ENCODE measurements at regions not wholly inside any gene's neighbourhood (a gene's known extent, or its start where the extent isn't known, plus 50 kb on each side); places are given as distances from the start of the nearest gene placed in this dataset.
"Not testable (repeated sequence)": the region's sequence is repeated elsewhere in the genome, so short reads cannot be mapped to it uniquely, and the experiment has no call there.

DNA sequence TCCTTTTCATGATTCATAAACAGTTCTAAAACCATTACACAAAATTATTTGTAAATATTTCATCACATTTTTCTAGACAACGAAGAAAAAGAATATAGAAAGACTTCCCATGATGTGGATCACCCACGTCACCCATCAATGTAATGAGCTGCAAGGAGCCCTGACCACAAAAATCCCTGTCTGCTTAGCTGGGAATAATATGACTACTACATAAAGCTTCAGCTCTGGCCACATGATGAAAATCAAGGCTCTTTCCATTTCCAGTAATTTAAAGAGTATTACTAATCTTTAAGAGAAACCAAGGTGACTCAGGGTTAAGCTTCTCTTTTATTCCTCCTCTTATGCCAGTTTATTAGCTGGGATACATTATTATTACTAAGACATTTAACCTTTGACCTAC lies 180.8 kb upstream of the CACNA2D1 start:
- DNase-seq, result no peak

- DNase-seq, result no peak
These were observed 180.2 kb upstream of the CACNA2D1 start for GRCh38 chr7:82623812-82624211.

GRCh38 chr7:82617156-82617555 lies 173.6 kb upstream of the CACNA2D1 start:
- DNase-seq, result no peak

GRCh38 chr7:82616059-82616728 lies 172.6 kb upstream of the CACNA2D1 start:
- DNase-seq, result peak; percentile 40

DNA sequence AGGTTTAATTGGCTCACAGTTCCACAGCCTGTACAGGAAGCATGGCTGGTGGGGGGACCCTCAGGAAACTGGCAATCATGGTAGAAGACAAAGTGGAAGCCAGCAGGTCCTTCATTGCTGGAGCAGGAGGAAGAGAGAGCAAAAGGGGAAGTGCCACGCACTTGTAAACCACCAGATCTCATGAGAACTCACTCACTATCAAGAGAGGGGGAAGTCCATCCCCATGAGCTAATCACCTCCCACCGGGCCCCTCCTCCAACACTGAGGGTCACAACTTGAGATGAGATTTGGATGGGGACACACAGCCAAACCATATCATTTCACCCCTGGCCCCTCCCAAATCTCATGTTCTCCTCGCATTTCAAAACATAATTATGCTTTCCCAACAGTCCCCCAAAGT lies 171.9 kb upstream of the CACNA2D1 start:
- DNase-seq, result no peak

DNA sequence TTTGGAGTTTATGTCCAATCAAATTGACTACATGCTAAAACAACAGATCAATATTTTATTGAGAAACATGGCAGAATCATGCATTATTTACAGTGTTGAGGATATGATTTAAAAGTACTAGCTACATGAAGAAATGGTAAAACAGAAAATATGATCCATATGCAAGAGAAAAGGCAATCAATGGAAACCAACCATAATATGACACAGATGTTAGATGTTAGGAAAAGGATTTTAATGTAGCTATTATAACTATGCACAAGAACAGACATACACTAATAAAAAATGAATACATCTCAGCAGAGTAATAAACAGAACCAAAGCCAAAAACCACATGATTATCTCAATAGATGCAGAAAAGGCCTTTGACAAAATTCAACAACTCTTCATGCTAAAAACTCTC lies 166.2 kb upstream of the CACNA2D1 start:
- no peak for DNase-seq

DNA sequence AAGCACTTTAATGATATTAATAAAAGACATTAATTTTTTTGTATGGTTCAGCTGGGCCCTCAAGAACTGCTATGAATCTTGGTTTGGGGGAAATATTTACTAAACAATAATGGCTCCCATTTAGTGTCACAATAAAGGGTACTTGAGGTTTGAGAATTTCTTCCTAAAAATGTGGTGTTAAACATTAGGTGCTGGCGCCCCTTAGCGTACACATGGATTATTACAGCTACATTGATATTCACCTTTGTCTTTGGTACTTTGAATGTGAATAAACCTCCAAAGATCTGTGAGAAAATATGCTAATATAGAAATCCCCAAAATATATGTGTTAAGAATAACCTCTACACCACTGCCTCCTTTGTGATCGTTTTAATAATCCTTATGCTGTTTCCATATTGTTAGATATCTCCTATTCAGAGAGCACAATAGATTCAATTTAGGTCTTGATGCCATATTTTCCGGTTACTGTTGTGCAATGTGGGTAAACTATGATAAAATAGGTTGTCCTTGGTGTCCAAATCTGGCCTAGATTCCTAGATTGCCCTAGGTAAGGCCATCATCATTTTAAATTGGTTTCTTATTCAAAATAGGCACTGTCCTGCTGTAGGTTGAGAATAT lies 161.8 kb upstream of the CACNA2D1 start:
- DNase-seq, result peak; percentile 81

GRCh38 chr7:82602066-82602465 lies 158.5 kb upstream of the CACNA2D1 start:
- no peak for DNase-seq

DNA sequence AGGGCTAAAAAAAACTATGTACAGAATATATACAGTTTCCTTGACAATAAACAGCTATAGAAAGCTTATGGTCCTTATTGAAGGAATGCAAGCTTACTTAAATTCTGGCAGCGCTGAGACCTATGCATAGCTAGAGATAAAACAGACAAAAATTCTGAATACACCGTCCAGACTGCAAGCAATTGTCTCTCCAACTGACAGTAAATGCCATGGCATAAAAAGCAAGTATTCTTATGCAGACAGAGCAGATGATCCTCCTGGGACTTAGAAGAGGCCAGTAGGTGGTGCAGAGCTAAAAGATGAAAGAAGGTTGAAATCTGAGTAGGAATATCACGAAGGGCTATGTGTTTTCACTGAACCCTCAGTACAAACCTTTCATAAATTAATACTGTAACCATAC lies 157.0 kb upstream of the CACNA2D1 start:
- no peak for DNase-seq

- no peak for DNase-seq
These were observed 156.3 kb upstream of the CACNA2D1 start for GRCh38 chr7:82599895-82600294.

- no peak for DNase-seq
These were observed 155.4 kb upstream of the CACNA2D1 start for GRCh38 chr7:82598958-82599357.

GRCh38 chr7:82595795-82596194 lies 152.2 kb upstream of the CACNA2D1 start:
- DNase-seq, result not testable (repeated sequence)

GRCh38 chr7:82595176-82595575 lies 151.6 kb upstream of the CACNA2D1 start:
- peak; percentile 35 for DNase-seq

DNA sequence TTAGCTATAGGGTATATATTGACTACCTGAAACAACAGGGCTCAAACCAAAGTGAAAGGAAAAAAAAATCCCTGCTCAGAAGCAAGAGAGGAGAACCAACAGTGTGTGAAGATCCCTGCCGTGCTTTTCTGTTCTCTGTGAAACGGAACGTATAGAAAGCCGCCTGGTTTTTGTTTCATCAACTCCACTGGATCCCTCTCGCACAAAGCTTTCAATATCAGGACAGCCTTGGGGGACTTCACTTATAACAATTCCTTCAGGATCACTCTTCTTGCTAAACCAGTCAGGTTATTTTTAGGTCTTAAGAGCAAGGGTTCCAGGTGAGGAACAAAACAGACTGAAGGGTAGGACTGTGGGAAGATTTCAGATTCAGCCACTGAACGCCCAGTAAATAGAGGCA lies 151.1 kb upstream of the CACNA2D1 start:
- peak; percentile 73 for DNase-seq

GRCh38 chr7:82593780-82594179 lies 150.2 kb upstream of the CACNA2D1 start:
- DNase-seq, result peak; percentile 96

GRCh38 chr7:82592416-82592815 lies 148.8 kb upstream of the CACNA2D1 start:
- DNase-seq, result no peak

GRCh38 chr7:82579047-82579446 lies 135.5 kb upstream of the CACNA2D1 start:
- no peak for DNase-seq

GRCh38 chr7:82578430-82578829 lies 134.9 kb upstream of the CACNA2D1 start:
- no peak for DNase-seq

- peak; percentile 88 for DNase-seq
These were observed 128.8 kb upstream of the CACNA2D1 start for GRCh38 chr7:82572195-82572880.

- DNase-seq, result not testable (repeated sequence)
These were observed 127.5 kb upstream of the CACNA2D1 start for GRCh38 chr7:82571047-82571446.

DNA sequence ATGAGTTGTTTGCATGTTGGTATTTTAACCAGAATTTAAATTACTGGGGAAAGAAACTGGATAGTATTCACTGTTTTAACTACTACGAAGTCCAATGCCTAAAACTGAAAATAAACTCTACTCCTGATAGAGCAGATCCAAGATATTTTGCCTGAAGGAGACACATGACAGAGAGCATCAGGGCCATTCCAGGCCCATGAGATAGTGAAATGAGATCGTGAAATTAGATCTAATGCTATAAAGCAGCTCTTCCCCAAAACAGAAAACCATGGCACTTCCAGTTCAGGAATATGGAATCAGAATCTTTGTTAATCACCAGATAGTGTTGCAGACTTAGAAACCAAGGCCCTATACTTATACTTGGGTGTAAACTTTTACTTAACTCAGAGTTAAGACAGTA lies 124.3 kb upstream of the CACNA2D1 start:
- DNase-seq, result no peak

DNA sequence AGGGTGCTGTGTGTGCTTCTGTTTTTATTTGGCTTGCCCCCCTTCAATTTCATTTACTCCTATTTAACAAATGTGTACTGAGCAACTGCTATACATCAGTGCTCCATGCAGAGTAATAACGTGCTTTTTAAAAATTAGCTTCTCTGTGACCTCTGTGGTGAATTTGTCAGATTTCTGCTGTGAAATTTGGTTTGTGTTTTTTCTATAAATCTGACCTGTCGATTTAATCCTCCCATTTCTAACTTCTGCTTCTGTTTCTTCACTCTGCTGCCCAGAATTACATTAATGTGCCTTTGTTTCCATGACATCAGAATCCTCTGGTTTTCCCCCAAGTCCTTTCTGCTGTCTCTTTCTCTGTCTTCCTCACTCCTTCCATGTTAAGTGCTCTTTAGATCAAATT lies 123.8 kb upstream of the CACNA2D1 start:
- DNase-seq, result no peak

DNA sequence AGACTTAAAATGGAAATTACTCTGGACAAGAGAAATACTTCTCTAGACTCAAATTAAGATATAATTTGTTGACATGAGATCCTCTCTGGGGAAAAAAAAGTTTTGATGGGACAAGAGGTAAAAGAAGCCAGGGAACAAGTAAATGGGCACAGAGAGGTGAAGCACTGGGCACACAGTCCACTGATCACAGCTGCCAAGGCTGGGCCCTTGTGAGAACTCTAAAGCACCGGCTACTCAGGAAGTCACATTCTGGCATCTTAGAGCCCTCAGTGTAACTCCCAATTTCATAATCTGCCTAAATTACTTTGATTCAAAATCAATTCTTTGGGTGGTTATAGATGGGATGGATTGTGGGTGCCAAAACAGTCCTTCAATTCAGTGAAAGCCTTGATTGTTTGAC lies 123.2 kb upstream of the CACNA2D1 start:
- DNase-seq, result peak; percentile 57

DNA sequence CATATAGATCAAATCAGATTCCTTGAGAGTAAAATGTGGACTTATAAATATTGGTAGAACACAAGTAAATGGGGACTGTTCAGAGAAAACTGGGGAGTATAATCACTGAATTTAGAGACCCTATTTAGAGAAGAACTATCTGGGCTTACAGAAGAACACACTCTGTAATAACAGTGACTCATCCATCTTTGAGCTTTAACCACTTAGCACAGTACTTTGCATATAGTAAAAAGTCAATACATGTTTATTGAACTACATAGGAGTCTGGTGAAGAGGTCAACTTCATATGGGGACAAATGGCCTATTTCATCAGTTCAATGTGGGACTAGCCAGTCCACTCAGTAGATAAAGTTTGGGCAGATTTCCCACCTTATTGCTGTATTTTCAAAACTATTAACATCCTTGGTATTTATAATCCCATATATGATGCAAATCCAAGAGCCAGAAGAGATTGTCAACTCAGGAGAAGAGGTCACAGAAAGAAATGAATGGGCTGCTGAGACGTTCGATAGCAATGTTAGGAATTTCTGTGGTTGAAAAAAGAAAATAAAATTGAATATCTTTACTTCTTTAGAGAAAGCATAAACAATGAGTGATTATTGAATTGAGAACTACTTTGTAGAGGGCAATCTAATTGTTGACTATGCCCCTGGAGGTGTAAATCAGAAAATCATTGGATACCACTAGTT lies 119.3 kb upstream of the CACNA2D1 start:
- DNase-seq, result no peak

Measured in NCI-H1694 treated with DMSO at 0.1 percent for 48 hours (cell line).